ENCODE measurements at regions not wholly inside any gene's neighbourhood (a gene's known extent, or its start where the extent isn't known, plus 50 kb on each side); places are given as distances from the start of the nearest gene placed in this dataset.

GRCh38 chr1:69410893-69411292, 156.8 kb upstream of the LRRC7 start:
- no peaks in the 10 kb centered on the region for H3K9me3 ChIP-seq
- H3K4me1 ChIP-seq (ENCODE audit: low read depth) = no peaks in the 10 kb centered on the region
- TF ChIP-seq CTCF (IDR thresholded peaks at IDR 0.05) = no peak
- no peak overlapping the region for H3K4me3 ChIP-seq
- no peak for DNase-seq
- H3K36me3 ChIP-seq (ENCODE audit: low read depth) = no peaks in the 10 kb centered on the region
- no peak for ATAC-seq
- intact Hi-C loops (cut with DNase I, micrococcal nuclease) = no loop called here

- no peaks in the 10 kb centered on the region for H3K9me3 ChIP-seq
- no peak for TF ChIP-seq CTCF (IDR thresholded peaks at IDR 0.05)
- no peak for DNase-seq
Measured at GRCh38 chr1:69411617-69412016, 156.1 kb upstream of the LRRC7 start.

GRCh38 chr1:69413129-69413528, 154.6 kb upstream of the LRRC7 start:
- Histone ChIP-seq H3K9me3 (no peaks in the 10 kb centered on the region), H3K36me3 (ENCODE audit: low read depth) (no peaks in the 10 kb centered on the region), H3K4me3 (no peak overlapping the region), H3K4me1 (ENCODE audit: low read depth) (no peaks in the 10 kb centered on the region)
- TF ChIP-seq CTCF (IDR thresholded peaks at IDR 0.05) = no peak
- intact Hi-C loops (cut with DNase I, micrococcal nuclease) = no loop called here
- no peak for ATAC-seq
- DNase-seq = no peak

More at GRCh38 chr1:69411617-69412016, 156.1 kb upstream of the LRRC7 start:
- ATAC-seq = no peak
- intact Hi-C loops (cut with DNase I, micrococcal nuclease) = no loop called here
- Histone ChIP-seq H3K4me3 (no peak overlapping the region), H3K36me3 (ENCODE audit: low read depth) (no peaks in the 10 kb centered on the region), H3K4me1 (ENCODE audit: low read depth) (no peaks in the 10 kb centered on the region)

- ATAC-seq (no peak), DNase-seq (no peak)
- Histone ChIP-seq H3K4me3 (no peak overlapping the region), H3K9me3 (no peaks in the 10 kb centered on the region), H3K36me3 (ENCODE audit: low read depth) (no peaks in the 10 kb centered on the region), H3K4me1 (ENCODE audit: low read depth) (no peaks in the 10 kb centered on the region)
- intact Hi-C loops (cut with DNase I, micrococcal nuclease) = no loop called here
- TF ChIP-seq CTCF (IDR thresholded peaks at IDR 0.05) = no peak
Measured at GRCh38 chr1:69414574-69414973, 153.1 kb upstream of the LRRC7 start.

GRCh38 chr1:69421286-69421685, 146.4 kb upstream of the LRRC7 start:
- DNase-seq = no peak
- no peak for TF ChIP-seq CTCF (IDR thresholded peaks at IDR 0.05)
- intact Hi-C loops (cut with DNase I, micrococcal nuclease) = no loop called here
- Histone ChIP-seq H3K4me3 (no peak overlapping the region), H3K36me3 (ENCODE audit: low read depth) (no peaks in the 10 kb centered on the region), H3K9me3 (no peaks in the 10 kb centered on the region), H3K4me1 (ENCODE audit: low read depth) (no peaks in the 10 kb centered on the region)
- no peak for ATAC-seq

- no peaks in the 10 kb centered on the region for H3K9me3 ChIP-seq
- DNase-seq (no peak), ATAC-seq (no peak)
- intact Hi-C loops (cut with DNase I, micrococcal nuclease) = no loop called here
- TF ChIP-seq CTCF (IDR thresholded peaks at IDR 0.05) = no peak
- H3K4me1 ChIP-seq (ENCODE audit: low read depth) = no peaks in the 10 kb centered on the region
- no peaks in the 10 kb centered on the region for H3K36me3 ChIP-seq (ENCODE audit: low read depth)
- no peak overlapping the region for H3K4me3 ChIP-seq
Measured at GRCh38 chr1:69425871-69426270, 141.9 kb upstream of the LRRC7 start.

All from mucosa of descending colon (tissue), 3 donors.